GM12873 (cell line): ENCODE measurements at regions not wholly inside any gene's neighbourhood (a gene's known extent, or its start where the extent isn't known, plus 50 kb on each side); places are given as distances from the start of the nearest gene placed in this dataset.

Experiments
- CTCF ChIP-seq: IDR thresholded peaks from 2 replicates; pipeline ENCODE4 v1.5.1; 2012; ENCODE audit warnings: low read depth, mild to moderate bottlenecking, moderate library complexity, low read length, control low read depth; ENCODE audit not compliant: insufficient read depth; ENCODE audit errors: missing control alignments

DNA sequence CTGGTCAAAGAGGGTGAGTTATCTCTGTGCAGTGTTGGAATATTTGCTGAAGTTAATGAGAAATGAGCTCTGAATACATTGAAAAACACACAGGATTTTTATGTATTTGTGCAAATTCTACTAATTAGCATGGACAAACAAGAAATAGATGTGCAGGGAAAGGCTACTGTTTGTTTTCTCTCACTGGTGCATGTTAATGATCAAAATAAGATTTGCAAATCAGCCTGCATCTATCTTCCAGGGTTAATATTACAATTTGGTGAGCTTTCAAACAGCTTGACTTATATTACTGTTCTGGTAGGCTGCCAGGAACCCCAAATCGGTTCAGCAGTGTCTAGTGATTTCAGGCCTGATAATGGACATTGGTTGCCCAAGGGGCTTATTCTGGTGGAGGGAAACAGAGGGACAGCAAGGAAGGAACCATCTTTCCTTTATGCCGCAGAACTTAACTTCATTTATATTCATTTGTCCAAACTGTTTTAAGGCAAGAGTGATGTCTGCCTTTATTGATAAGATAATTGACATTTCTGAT is 93.8 kb upstream of the REG3A start:
- no peak for TF ChIP-seq CTCF

DNA sequence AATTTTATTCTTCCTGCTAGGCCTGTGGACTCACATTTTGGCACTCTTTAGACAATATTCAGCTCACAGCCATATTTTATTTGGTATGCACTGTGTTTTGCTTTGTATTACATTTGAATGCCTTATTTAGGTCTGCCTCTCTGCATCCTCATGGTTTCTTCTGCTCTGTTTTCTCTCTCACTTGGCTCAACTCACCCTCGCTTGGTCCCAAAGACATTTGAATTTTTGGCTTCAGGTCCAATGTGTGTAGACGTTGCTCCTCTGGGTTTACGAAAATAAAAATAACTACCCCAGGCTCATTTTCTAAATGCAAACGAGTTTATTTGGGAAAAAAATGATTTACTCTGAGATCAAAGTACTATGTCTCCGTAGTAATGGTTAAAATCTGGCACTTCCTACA is 91.1 kb upstream of the REG3A start:
- no peak for TF ChIP-seq CTCF

DNA sequence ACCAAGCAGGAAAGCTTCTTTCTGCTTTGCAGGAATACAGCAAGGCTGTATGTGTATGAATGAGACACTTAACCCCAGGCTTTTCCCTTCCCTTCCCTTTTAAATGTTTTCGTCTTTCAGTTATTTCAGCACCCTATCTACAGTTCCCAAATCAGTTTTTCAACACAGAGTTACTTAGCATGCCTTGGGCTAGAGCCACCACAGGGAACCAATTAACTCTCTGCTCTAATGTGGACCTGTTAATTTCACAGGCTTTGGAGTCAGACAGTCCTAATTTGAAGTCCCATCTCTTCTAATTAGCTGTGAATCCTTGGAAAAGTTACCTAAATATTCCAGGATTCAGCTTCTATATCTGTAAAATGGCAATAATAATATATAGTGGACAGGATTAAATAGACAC is 89.2 kb upstream of the REG3A start:
- no peak for TF ChIP-seq CTCF

DNA sequence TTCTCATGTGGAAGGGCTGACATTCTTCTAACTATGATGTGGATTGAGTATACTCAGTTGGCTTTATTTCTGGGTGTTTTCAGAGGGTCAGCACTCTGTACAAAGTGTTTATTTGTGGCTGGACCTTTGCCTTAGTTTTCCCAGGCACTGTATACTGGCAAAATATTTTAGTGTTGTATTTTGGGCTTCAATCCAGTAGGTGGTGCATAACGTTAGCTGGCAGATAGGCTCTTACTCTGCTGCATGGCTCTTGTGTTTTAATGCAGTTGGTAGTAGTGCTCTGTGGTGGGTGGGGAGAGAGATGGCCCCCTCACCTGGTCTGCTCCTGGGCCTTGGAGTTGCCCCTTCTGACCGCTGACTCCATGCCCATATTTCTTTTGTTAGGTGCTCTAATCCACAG is 75.6 kb upstream of the REG3A start:
- TF ChIP-seq CTCF, result peak; percentile 22

DNA sequence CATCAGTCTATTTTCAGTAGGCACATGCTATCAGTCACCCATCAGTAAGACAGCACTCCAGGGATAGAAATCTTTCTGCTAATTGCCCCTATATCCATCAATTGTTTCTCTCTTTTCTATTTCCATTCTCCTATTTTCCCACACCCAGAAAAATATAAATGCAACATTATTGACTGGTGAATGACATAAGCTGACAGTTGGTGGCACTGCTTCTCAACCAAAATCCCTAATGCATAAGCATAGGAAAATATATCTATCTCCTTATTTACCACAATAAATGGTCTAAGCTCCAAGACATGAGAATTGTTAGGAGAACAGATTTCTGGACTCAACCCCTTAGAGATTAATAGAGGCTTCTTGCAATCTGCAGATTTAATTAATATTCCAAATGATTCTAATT is 64.0 kb upstream of the REG3A start:
- TF ChIP-seq CTCF, result no peak

- peak; percentile 79 for TF ChIP-seq CTCF
These were observed 59.9 kb upstream of the REG3A start for GRCh38 chr2:79219383-79219988.

DNA sequence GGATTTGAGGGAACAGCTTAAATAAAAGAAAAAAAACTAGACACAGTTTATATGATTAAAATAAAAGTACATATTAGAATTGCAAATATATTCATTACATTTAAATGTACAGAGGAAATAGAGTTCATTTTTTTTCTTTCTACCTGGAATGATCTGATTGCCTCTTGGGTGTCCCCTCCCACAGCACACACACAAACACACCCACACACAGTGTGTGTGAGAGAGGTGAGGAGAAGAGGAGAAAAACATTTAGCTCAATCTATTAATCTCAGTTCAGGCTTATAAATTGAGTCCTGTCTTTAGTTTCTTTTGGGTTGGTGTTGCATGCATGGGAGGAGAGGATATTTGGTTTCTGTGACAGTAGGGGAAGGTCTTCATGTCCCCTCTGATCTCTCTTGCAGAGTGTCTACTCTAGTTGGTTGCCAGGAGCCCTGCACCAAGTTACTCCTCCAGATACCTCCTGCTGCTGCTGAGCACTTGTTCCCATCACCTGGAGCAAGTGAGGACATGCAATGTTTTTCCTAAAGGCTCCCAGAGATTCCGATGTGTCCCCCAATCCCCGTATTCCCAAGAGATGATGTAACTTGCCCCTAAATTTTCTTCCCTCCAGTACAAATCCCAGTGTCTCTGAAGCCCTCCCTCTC is 50.8 kb upstream of the REG3A start:
- no peak for TF ChIP-seq CTCF
